Fibroblast of skin of left quadriceps (primary cell): ENCODE measurements at regions not wholly inside any gene's neighbourhood (a gene's known extent, or its start where the extent isn't known, plus 50 kb on each side); places are given as distances from the start of the nearest gene placed in this dataset.

ENCODE experiments used
- DNase-seq, 2 experiments: peaks; one replicate each; pipeline ENCODE4 v3.0.0-alpha.2; 2013; ENCODE audit warnings: low read depth in 2 of 2

- no peak for DNase-seq
Observed at GRCh38 chr17:79369532-79369931, 241.3 kb downstream of the RBFOX3 start.

- no peak for DNase-seq
Observed at GRCh38 chr17:79369001-79369400, 241.8 kb downstream of the RBFOX3 start.

GRCh38 chr17:79368521-79368920, 242.3 kb downstream of the RBFOX3 start:
- no peak for DNase-seq

- DNase-seq, result no peak
Observed at GRCh38 chr17:79366988-79367571, 243.8 kb downstream of the RBFOX3 start.

- DNase-seq, result no peak
Observed at GRCh38 chr17:79365836-79366770, 244.7 kb downstream of the RBFOX3 start.

- DNase-seq, result no peak
Observed at GRCh38 chr17:79365351-79365750, 245.5 kb downstream of the RBFOX3 start.

- DNase-seq, result no peak
Observed at GRCh38 chr17:79364315-79365094, 246.3 kb downstream of the RBFOX3 start.

- no peak for DNase-seq
Observed at GRCh38 chr17:79363552-79364275, 247.1 kb downstream of the RBFOX3 start.

GRCh38 chr17:79362772-79363305, 248.0 kb downstream of the RBFOX3 start:
- no peak for DNase-seq

- no peak for DNase-seq
Observed at GRCh38 chr17:79361873-79362771, 248.7 kb downstream of the RBFOX3 start.

- no peak for DNase-seq
Observed at GRCh38 chr17:79361221-79361734, 249.6 kb downstream of the RBFOX3 start.

GRCh38 chr17:79360196-79360595, 250.7 kb downstream of the RBFOX3 start:
- DNase-seq, result no peak

GRCh38 chr17:79356839-79357447, 253.9 kb downstream of the RBFOX3 start:
- no peak for DNase-seq

GRCh38 chr17:79355165-79355564, 255.7 kb downstream of the RBFOX3 start:
- no peak for DNase-seq

GRCh38 chr17:79354173-79354820, 256.6 kb downstream of the RBFOX3 start:
- DNase-seq, result no peak

- DNase-seq, result no peak
Observed at GRCh38 chr17:79353548-79353947, 257.3 kb downstream of the RBFOX3 start.

GRCh38 chr17:79353016-79353415, 257.8 kb downstream of the RBFOX3 start:
- DNase-seq, result no peak

GRCh38 chr17:79350533-79350932, 260.3 kb downstream of the RBFOX3 start:
- DNase-seq, result no peak
